Progenitor cell of endocrine pancreas (in vitro differentiated cells): ENCODE measurements at regions not wholly inside any gene's neighbourhood (a gene's known extent, or its start where the extent isn't known, plus 50 kb on each side); places are given as distances from the start of the nearest gene placed in this dataset.

Experiments
- DNase-seq: peaks from one replicate; pipeline ENCODE4 v3.0.0; 2021; ENCODE audit warnings: low spot score; ENCODE audit not compliant: unreplicated experiment
- H3K27ac Mint-ChIP-seq: 2 replicates; pipeline ENCODE4 v1.8.0; 2021; ENCODE audit warnings: mild to moderate bottlenecking, moderate library complexity, mixed read lengths
- H3K27me3 Mint-ChIP-seq: 2 replicates; pipeline ENCODE4 v1.8.0; 2021; ENCODE audit warnings: mixed read lengths
- H3K36me3 Mint-ChIP-seq: 2 replicates; pipeline ENCODE4 v1.8.0; 2022; ENCODE audit warnings: mixed read lengths; ENCODE audit not compliant: insufficient read depth
- H3K4me1 Mint-ChIP-seq: 2 replicates; pipeline ENCODE4 v1.8.0; 2021; ENCODE audit warnings: low read depth, mixed read lengths
- H3K4me3 Mint-ChIP-seq: 2 replicates; pipeline ENCODE4 v1.8.0; 2021; ENCODE audit warnings: low read depth, mild to moderate bottlenecking, moderate library complexity, mixed read lengths
- H3K9me3 Mint-ChIP-seq: 2 replicates; pipeline ENCODE4 v1.8.0; 2021; ENCODE audit warnings: low read depth, mixed read lengths
- CTCF ChIP-seq: fragments of 200-600 bp; sonication (generic); IDR thresholded peaks from one replicate; pipeline ENCODE4 v1.5.0; 2021; ENCODE audit warnings: antibody characterized with exemption, mild to moderate bottlenecking; ENCODE audit not compliant: unreplicated experiment

- Mint-ChIP-seq H3K4me1 (peaks cover 6% of the 10 kb centered on the region), H3K9me3 (peaks cover 29% of the 10 kb centered on the region), H3K27ac (no peak overlapping the region), H3K4me3 (no peak overlapping the region), H3K36me3 (peaks cover 4% of the 10 kb centered on the region), H3K27me3 (no peaks in the 10 kb centered on the region)
- no peak for DNase-seq
- TF ChIP-seq CTCF = no peak
Measured at GRCh38 chr13:90547272-90547790, 800.2 kb upstream of the MIR17HG start.

GRCh38 chr13:90551253-90551652 is 796.2 kb upstream of the MIR17HG start:
- no peaks in the 10 kb centered on the region for H3K27me3 Mint-ChIP-seq
- H3K4me3 Mint-ChIP-seq = no peak overlapping the region
- TF ChIP-seq CTCF = no peak
- DNase-seq = no peak
- peaks cover 9% of the 10 kb centered on the region for H3K4me1 Mint-ChIP-seq
- H3K9me3 Mint-ChIP-seq = peaks cover 27% of the 10 kb centered on the region
- H3K36me3 Mint-ChIP-seq = peaks cover 4% of the 10 kb centered on the region
- H3K27ac Mint-ChIP-seq = no peak overlapping the region

GRCh38 chr13:90552702-90553101 is 794.8 kb upstream of the MIR17HG start:
- TF ChIP-seq CTCF = no peak
- Mint-ChIP-seq H3K36me3 (peaks cover 3% of the 10 kb centered on the region), H3K9me3 (peaks cover 22% of the 10 kb centered on the region), H3K4me1 (peaks cover 9% of the 10 kb centered on the region), H3K27ac (no peak overlapping the region), H3K27me3 (no peaks in the 10 kb centered on the region), H3K4me3 (no peak overlapping the region)
- DNase-seq = no peak

GRCh38 chr13:90553159-90553558 is 794.3 kb upstream of the MIR17HG start:
- DNase-seq = no peak
- Mint-ChIP-seq H3K4me3 (no peak overlapping the region), H3K9me3 (peaks cover 18% of the 10 kb centered on the region), H3K36me3 (peaks cover 1% of the 10 kb centered on the region), H3K4me1 (peaks cover 9% of the 10 kb centered on the region), H3K27ac (peak overlapping the region; percentile 3), H3K27me3 (no peaks in the 10 kb centered on the region)
- TF ChIP-seq CTCF = no peak

- no peaks in the 10 kb centered on the region for H3K36me3 Mint-ChIP-seq
- H3K4me3 Mint-ChIP-seq = no peak overlapping the region
- no peak for DNase-seq
- no peak for TF ChIP-seq CTCF
- peaks cover 9% of the 10 kb centered on the region for H3K4me1 Mint-ChIP-seq
- H3K27ac Mint-ChIP-seq = no peak overlapping the region
- peaks cover 3% of the 10 kb centered on the region for H3K9me3 Mint-ChIP-seq
- H3K27me3 Mint-ChIP-seq = no peaks in the 10 kb centered on the region
Measured at GRCh38 chr13:90557626-90558025, 789.9 kb upstream of the MIR17HG start.
